ENCODE measurements at regions not wholly inside any gene's neighbourhood (a gene's known extent, or its start where the extent isn't known, plus 50 kb on each side); places are given as distances from the start of the nearest gene placed in this dataset.

- TF ChIP-seq, protein P1, sequence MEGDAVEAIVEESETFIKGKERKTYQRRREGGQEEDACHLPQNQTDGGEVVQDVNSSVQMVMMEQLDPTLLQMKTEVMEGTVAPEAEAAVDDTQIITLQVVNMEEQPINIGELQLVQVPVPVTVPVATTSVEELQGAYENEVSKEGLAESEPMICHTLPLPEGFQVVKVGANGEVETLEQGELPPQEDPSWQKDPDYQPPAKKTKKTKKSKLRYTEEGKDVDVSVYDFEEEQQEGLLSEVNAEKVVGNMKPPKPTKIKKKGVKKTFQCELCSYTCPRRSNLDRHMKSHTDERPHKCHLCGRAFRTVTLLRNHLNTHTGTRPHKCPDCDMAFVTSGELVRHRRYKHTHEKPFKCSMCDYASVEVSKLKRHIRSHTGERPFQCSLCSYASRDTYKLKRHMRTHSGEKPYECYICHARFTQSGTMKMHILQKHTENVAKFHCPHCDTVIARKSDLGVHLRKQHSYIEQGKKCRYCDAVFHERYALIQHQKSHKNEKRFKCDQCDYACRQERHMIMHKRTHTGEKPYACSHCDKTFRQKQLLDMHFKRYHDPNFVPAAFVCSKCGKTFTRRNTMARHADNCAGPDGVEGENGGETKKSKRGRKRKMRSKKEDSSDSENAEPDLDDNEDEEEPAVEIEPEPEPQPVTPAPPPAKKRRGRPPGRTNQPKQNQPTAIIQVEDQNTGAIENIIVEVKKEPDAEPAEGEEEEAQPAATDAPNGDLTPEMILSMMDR (conservative IDR thresholded peaks at IDR 0.05; ENCODE audit: low read length) = no peak
- TF ChIP-seq EZH2phosphoT487 (IDR thresholded peaks at IDR 0.05; ENCODE audit: borderline replicate concordance) = no peak
These were observed 401.3 kb downstream of the PCDH17 start for GRCh38 chr13:58032676-58033460.
